ENCODE measurements at regions not wholly inside any gene's neighbourhood (a gene's known extent, or its start where the extent isn't known, plus 50 kb on each side); places are given as distances from the start of the nearest gene placed in this dataset.

- H3K36me3 Mint-ChIP-seq, result no peaks in the 10 kb centered on the region
- peaks cover 0 to 5% (median 0%) of the 10 kb centered on the region in 5 donors for H3K27me3 Mint-ChIP-seq
- no peak for ATAC-seq
- POLR2A ChIA-PET, result no interaction called here
- no peak for DNase-seq
- no peak overlapping the region for H3K4me3 Mint-ChIP-seq
- no peak overlapping the region for H3K27ac Mint-ChIP-seq
- peaks cover 0 to 2% (median 0%) of the 10 kb centered on the region in 9 donors for H3K9me3 Mint-ChIP-seq
- no peaks in the 10 kb centered on the region for H3K4me1 Mint-ChIP-seq
Observed at GRCh38 chr1:82503822-82504221, 703.1 kb downstream of the ADGRL2 start.

- H3K36me3 Mint-ChIP-seq, result peaks cover 0 to 16% (median 3%) of the 10 kb centered on the region in 3 donors
- H3K27ac Mint-ChIP-seq, result no peak overlapping the region
- ATAC-seq (no peak), DNase-seq (no peak)
- H3K4me3 Mint-ChIP-seq, result no peak overlapping the region
- peaks cover 11 to 35% (median 20%) of the 10 kb centered on the region in 9 donors for H3K9me3 Mint-ChIP-seq
- POLR2A ChIA-PET, result no interaction called here
- H3K4me1 Mint-ChIP-seq, result no peaks in the 10 kb centered on the region
- peaks cover 0 to 13% (median 0%) of the 10 kb centered on the region in 5 donors for H3K27me3 Mint-ChIP-seq
Observed at GRCh38 chr1:82499022-82499421, 698.3 kb downstream of the ADGRL2 start.

- Mint-ChIP-seq H3K4me3 (no peak overlapping the region), H3K27ac (no peak overlapping the region), H3K4me1 (no peaks in the 10 kb centered on the region), H3K27me3 (peaks cover 0 to 8% (median 0%) of the 10 kb centered on the region in 5 donors), H3K36me3 (peaks cover 0 to 16% (median 3%) of the 10 kb centered on the region in 3 donors), H3K9me3 (peaks cover 14 to 43% (median 24%) of the 10 kb centered on the region in 9 donors)
- POLR2A ChIA-PET, result no interaction called here
- DNase-seq (no peak), ATAC-seq (no peak)
Observed at GRCh38 chr1:82494117-82494516, 693.4 kb downstream of the ADGRL2 start.

- H3K27me3 Mint-ChIP-seq, result peaks cover 0 to 4% (median 0%) of the 10 kb centered on the region in 5 donors
- no peak overlapping the region for H3K4me3 Mint-ChIP-seq
- no peak overlapping the region for H3K27ac Mint-ChIP-seq
- POLR2A ChIA-PET, result no interaction called here
- ATAC-seq (no peak), DNase-seq (no peak)
- H3K4me1 Mint-ChIP-seq, result no peaks in the 10 kb centered on the region
- H3K9me3 Mint-ChIP-seq, result peaks cover 13 to 40% (median 19%) of the 10 kb centered on the region in 9 donors
- H3K36me3 Mint-ChIP-seq, result peaks cover 0 to 12% (median 2%) of the 10 kb centered on the region in 3 donors
Observed at GRCh38 chr1:82492159-82492558, 691.4 kb downstream of the ADGRL2 start.

- no peak for DNase-seq
- H3K27me3 Mint-ChIP-seq, result peaks cover 0 to 4% (median 0%) of the 10 kb centered on the region in 5 donors
- peaks cover 9 to 33% (median 14%) of the 10 kb centered on the region in 9 donors for H3K9me3 Mint-ChIP-seq
- no peaks in the 10 kb centered on the region for H3K4me1 Mint-ChIP-seq
- peaks cover 0 to 6% (median 2%) of the 10 kb centered on the region in 3 donors for H3K36me3 Mint-ChIP-seq
- POLR2A ChIA-PET, result no interaction called here
- ATAC-seq, result no peak
- no peak overlapping the region for H3K4me3 Mint-ChIP-seq
- H3K27ac Mint-ChIP-seq, result no peak overlapping the region
Observed at GRCh38 chr1:82491301-82492048, 690.7 kb downstream of the ADGRL2 start.

GRCh38 chr1:82487778-82488177, 687.0 kb downstream of the ADGRL2 start:
- Mint-ChIP-seq H3K4me1 (no peaks in the 10 kb centered on the region), H3K36me3 (no peaks in the 10 kb centered on the region), H3K27ac (no peak overlapping the region), H3K4me3 (no peak overlapping the region), H3K9me3 (peaks cover 0 to 3% (median 0%) of the 10 kb centered on the region in 9 donors), H3K27me3 (peaks cover 0 to 6% (median 0%) of the 10 kb centered on the region in 5 donors)
- no peak for ATAC-seq
- no peak for DNase-seq
- POLR2A ChIA-PET, result no interaction called here

- ATAC-seq, result no peak
- POLR2A ChIA-PET, result no interaction called here
Observed at GRCh38 chr1:82486969-82487368, 686.2 kb downstream of the ADGRL2 start.

GRCh38 chr1:82486468-82486867, 685.7 kb downstream of the ADGRL2 start:
- H3K27me3 Mint-ChIP-seq, result peaks cover 0 to 7% (median 0%) of the 10 kb centered on the region in 5 donors
- H3K9me3 Mint-ChIP-seq, result no peaks in the 10 kb centered on the region
- no peak overlapping the region for H3K27ac Mint-ChIP-seq
- H3K36me3 Mint-ChIP-seq, result no peaks in the 10 kb centered on the region
- no peaks in the 10 kb centered on the region for H3K4me1 Mint-ChIP-seq
- DNase-seq (no peak), ATAC-seq (no peak)
- POLR2A ChIA-PET, result no interaction called here
- no peak overlapping the region for H3K4me3 Mint-ChIP-seq

More at GRCh38 chr1:82486969-82487368, 686.2 kb downstream of the ADGRL2 start:
- peaks cover 0 to under 1% (median 0%) of the 10 kb centered on the region in 9 donors for H3K9me3 Mint-ChIP-seq
- no peaks in the 10 kb centered on the region for H3K36me3 Mint-ChIP-seq
- H3K4me1 Mint-ChIP-seq, result no peaks in the 10 kb centered on the region
- peaks cover 0 to 7% (median 0%) of the 10 kb centered on the region in 5 donors for H3K27me3 Mint-ChIP-seq
- H3K4me3 Mint-ChIP-seq, result no peak overlapping the region
- no peak for DNase-seq
- no peak overlapping the region for H3K27ac Mint-ChIP-seq

GRCh38 chr1:82485591-82486369, 685.0 kb downstream of the ADGRL2 start:
- H3K27me3 Mint-ChIP-seq, result peaks cover 0 to 8% (median 0%) of the 10 kb centered on the region in 5 donors
- H3K9me3 Mint-ChIP-seq, result no peaks in the 10 kb centered on the region
- no peak overlapping the region for H3K27ac Mint-ChIP-seq
- H3K4me3 Mint-ChIP-seq, result no peak overlapping the region
- POLR2A ChIA-PET, result no interaction called here
- ATAC-seq, result no peak
- no peaks in the 10 kb centered on the region for H3K36me3 Mint-ChIP-seq
- DNase-seq, result no peak
- no peaks in the 10 kb centered on the region for H3K4me1 Mint-ChIP-seq

GRCh38 chr1:82483146-82483545, 682.4 kb downstream of the ADGRL2 start:
- POLR2A ChIA-PET, result no interaction called here

GRCh38 chr1:82478916-82479315, 678.2 kb downstream of the ADGRL2 start:
- Mint-ChIP-seq H3K27ac (no peak overlapping the region), H3K4me3 (no peak overlapping the region), H3K9me3 (peaks cover 0 to 16% (median 0%) of the 10 kb centered on the region in 9 donors), H3K4me1 (no peaks in the 10 kb centered on the region), H3K36me3 (no peaks in the 10 kb centered on the region), H3K27me3 (peaks cover 0 to 11% (median 0%) of the 10 kb centered on the region in 5 donors)
- DNase-seq, result no peak
- ATAC-seq, result no peak
- POLR2A ChIA-PET, result no interaction called here

More at GRCh38 chr1:82483146-82483545, 682.4 kb downstream of the ADGRL2 start:
- Mint-ChIP-seq H3K9me3 (peaks cover 0 to 8% (median 0%) of the 10 kb centered on the region in 9 donors), H3K4me3 (no peak overlapping the region), H3K27ac (no peak overlapping the region), H3K4me1 (no peaks in the 10 kb centered on the region), H3K27me3 (peaks cover 0 to 11% (median 0%) of the 10 kb centered on the region in 5 donors), H3K36me3 (no peaks in the 10 kb centered on the region)
- ATAC-seq (no peak), DNase-seq (no peak)

GRCh38 chr1:82472489-82473131, 671.9 kb downstream of the ADGRL2 start:
- Mint-ChIP-seq H3K27me3 (no peaks in the 10 kb centered on the region), H3K27ac (no peak overlapping the region), H3K36me3 (no peaks in the 10 kb centered on the region), H3K4me3 (no peak overlapping the region), H3K4me1 (no peaks in the 10 kb centered on the region), H3K9me3 (peaks cover 0 to 8% (median 0%) of the 10 kb centered on the region in 9 donors)
- ATAC-seq (no peak), DNase-seq (no peak)
- POLR2A ChIA-PET, result no interaction called here

- H3K27ac Mint-ChIP-seq, result no peak overlapping the region
- H3K36me3 Mint-ChIP-seq, result no peaks in the 10 kb centered on the region
- H3K4me3 Mint-ChIP-seq, result no peak overlapping the region
- H3K27me3 Mint-ChIP-seq, result no peaks in the 10 kb centered on the region
- DNase-seq (no peak), ATAC-seq (no peak)
- peaks cover 0 to 4% (median 0%) of the 10 kb centered on the region in 9 donors for H3K9me3 Mint-ChIP-seq
- POLR2A ChIA-PET, result no interaction called here
- peaks cover 0 to 4% (median 0%) of the 10 kb centered on the region in 4 donors for H3K4me1 Mint-ChIP-seq
Observed at GRCh38 chr1:82466891-82467290, 666.2 kb downstream of the ADGRL2 start.
